Stimulated activated CD8-positive, alpha-beta memory T cell treated with anti-CD3 and anti-CD28 coated beads, Interleukin-12 subunit alpha, Interleukin-12 subunit beta, amount 100 ng/mL, for 24 hours (primary cell): ENCODE measurements at regions not wholly inside any gene's neighbourhood (a gene's known extent, or its start where the extent isn't known, plus 50 kb on each side); places are given as distances from the start of the nearest gene placed in this dataset.
"Not testable (repeated sequence)": the region's sequence is repeated elsewhere in the genome, so short reads cannot be mapped to it uniquely, and the experiment has no call there.

Experiments used
- DNase-seq: peaks from one replicate; pipeline ENCODE4 v3.0.0-alpha.2; 2020; ENCODE audit errors: extremely low read depth

DNA sequence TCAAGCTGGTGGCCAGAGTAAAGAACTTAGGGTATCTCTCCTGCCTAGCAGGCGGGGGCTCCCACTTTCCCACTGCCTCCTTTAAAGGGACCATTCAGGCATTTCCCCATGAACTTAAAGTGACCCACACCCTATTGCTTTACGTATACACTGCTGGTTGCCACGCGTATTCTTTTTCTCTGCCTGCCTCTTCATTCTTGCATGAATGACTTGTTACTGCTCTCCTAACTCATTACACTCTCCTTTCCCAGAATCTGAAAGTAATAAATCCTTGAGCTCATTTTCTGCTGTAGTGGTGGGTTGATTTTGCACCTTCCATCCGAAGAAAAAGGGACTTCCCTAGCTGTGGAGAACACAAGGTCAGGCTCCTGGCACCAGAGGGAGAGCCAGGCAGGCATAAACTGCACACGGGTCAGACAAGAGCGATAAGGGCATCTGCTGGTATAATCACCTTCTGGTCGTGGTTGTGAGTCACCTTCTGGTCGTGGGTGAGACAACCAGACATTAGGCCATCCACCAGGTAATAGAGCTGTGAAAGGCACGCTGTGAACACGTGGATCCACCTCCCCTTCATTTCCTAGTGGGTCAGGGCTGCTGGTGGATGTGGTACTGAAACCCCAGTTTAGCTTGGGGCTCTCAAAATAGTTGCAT is 950.3 kb downstream of the SOCS6 start:
- no peak for DNase-seq

DNA sequence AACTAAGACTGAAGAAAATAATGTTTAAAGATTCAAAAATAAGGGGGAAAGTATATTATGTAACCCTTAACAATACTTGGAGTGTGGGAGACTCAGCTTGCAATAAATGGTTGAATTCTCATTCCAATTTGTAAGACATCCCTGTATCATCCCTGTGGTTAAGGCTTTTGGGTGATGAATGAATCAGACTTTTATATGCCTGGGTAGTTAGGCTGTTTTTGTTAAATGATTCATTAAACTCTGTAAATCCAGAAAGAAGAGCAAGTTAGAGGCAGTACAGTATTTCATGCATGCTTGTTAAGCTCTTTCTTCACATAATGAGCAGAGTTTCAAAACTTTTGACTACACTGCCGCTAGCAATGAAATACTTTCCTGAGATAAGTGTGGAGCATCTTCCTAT is 948.8 kb downstream of the SOCS6 start:
- no peak for DNase-seq

DNA sequence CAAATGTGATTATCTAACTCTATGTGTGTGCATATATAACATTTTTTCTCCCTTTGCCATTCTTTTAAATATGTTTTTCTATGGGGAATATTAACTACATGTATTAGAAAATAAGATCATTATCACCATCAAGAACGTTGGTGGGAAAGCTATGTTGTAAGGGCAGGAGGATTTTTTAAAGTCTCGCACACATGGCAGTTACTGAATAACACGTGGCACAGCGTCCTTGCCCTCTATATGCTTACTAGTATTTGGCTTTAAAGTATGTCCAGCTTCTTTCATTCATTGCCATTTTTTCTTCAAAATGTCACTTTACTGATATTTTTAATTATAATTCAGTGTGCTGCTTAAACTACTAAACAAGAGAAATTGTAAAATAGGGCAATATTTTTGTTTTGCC is 944.3 kb downstream of the SOCS6 start:
- no peak for DNase-seq

DNA sequence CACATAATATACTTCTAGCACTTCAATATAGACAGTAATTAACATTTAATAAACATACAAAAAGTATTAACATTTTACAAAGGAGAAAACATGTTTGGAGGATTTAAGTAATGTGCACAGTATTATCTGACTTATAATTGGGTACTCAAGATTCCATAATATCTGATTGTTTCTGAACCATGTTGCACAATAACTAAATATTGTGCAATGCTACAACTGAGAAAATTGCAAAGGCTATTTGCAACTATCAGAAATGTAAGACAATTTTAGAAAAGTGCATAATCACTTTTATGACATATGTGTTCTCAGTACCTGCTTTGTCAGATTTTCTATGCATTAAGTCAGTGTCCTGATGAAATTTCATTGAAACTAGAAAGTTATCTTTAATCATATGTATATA is 934.6 kb downstream of the SOCS6 start:
- DNase-seq = no peak

DNA sequence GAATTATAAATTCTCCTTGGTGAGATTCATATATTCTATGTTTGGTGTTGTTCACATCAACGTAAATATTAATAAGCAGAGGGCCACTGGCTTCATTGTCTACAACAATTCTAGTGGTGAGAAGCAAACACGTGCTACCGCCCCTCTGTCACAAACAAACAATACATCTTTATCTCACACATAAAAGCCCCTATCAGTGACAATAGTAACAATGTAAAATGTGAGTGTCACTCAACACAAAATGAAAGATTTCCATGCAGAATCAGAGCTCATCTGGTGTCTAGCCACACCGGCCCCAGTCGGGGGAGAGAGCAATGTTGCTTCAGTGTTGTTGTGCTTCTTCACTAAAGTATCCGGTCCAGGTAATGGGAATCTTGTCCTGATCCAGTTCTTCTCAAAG is 932.6 kb downstream of the SOCS6 start:
- no peak for DNase-seq

DNA sequence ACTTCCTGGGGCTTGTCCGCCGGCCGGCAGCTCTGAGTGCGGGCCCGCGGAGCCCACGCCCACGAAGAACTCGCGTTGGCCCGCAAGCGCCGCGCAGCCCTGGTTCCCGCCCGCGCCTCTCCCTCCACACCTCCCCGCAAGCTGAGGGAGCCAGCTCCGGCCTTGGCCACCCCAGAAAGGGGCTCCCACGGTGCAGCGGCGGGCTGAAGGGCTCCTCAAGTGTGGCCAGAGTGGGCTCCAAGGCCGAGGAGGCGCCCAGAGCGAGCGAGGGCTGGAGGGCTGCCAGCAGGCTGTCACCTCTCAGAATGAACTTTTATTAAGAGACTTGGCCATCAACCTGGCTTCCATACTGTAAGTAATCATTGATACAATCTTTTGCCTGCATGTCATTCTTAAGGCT is 923.9 kb downstream of the SOCS6 start:
- DNase-seq = not testable (repeated sequence)

DNA sequence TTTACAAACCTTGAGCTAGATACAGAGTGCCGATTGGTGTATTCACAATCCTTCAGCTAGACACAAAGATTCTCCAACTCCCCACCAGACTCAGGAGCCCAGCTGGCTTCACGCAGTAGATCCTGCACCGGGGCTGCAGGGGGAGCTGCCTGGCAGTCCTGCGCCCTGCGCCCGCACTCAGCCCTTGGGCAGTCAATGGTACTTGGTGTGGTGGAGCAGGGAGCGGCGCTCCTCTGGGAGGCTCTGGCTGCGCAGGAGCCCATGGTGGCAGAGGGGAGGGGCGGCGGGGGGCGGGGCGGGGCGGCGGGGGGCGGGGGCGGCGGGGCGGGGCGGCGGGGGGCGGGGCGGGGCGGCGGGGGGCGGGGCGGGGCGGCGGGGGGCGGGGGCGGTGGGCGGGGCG is 923.4 kb downstream of the SOCS6 start:
- DNase-seq = no peak

DNA sequence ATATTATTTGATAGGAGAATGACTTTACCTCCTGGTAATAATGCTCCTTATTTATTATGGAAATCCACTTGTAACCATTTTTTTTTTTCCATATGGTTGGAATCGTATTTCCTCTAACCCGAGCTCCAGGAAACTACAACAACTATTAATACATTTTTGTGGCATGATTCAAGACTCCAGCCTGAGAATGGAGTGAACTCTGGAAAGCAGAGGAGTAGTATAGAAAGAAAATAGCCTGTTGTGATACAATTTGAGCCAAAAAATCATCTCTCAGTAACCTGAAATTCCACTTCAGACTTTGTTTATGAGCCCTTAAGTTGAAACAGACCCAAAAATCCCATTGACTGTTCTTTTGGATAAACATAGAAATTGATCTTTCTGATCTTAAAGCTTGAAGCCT is 921.1 kb downstream of the SOCS6 start:
- DNase-seq = no peak

DNA sequence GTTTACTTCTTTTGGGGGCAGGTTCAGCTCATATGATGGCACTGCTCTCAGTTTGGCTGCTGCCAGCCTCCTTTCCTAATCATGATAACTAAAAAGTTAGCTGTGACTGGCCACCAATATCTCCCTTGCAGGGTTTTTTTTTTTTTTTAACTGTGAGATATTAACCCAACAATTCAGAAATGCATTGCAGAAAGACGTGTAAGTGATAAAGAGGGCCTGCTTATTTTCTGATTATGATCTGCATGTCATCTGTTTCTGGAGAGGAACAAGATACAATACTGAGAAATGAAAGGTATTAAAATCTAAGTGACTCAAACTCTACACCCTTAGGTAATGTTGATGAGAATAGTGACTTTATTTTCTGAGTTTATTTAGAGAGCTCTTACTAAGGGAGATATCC is 905.6 kb downstream of the SOCS6 start:
- DNase-seq = no peak

DNA sequence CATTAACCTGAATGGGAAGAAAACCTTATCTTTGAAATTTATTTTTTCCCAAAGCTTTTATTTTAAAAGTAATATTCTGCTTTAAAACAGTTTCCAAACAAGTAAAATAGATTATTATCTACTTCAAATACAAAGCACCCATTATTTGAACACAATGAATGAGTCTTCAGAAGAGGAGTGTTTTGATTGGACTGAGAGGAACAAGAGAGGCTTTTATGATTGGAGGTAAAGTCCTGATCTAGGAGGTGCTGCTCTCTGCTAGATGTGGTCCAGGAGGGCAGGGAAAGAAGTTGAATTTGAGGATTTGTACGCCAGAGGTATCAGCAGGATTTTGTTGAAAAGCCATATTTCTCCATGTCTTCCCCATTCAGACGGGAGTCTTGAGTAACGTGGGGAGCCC is 900.7 kb downstream of the SOCS6 start:
- DNase-seq = no peak

DNA sequence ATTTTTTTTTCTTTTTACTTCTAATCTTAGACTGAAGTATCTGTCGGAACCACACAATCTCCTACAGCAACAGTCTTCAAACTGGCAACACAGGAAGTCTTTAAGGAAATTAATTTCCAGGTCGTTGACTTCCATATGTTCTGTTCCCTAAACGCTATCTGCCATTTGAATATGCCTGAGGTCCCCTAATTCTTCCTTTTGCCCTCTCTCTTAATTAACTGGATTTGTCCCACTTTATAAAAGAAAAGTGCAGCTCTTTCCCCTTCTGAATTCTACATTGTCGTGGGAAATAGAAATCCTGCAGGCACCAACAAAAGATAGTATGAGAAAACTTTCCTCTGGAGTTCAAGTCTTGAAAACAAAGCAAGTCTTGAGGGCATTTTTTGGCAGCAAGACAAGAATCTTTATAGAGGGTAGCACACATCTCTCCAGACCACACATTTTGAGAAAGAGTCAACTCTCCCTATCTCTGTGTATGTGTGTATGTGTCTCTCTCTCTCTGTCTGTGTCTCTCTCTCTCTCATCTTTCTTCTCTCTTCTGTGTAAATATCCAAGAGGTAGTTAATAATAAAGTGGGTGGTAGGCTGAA is 879.8 kb downstream of the SOCS6 start:
- no peak for DNase-seq

DNA sequence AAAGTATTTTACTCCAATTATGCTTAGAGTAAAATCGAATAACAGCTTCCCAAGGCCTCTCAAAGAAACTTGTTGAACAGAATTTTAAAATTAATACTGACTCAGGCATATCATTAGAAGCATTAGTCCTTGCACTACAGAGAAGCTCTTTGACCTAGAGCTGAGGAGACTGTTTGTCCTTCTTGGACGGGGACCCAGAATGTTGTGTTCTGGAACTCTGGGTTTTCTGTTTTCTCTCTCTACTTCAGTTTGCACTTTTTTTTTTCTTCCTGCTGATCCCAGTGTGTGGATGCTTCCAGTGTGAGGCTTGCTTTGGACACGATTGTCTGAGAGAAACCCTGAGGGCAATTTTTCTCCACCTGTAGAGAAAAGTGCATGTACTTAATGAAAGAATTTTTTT is 847.6 kb downstream of the SOCS6 start:
- DNase-seq = no peak

DNA sequence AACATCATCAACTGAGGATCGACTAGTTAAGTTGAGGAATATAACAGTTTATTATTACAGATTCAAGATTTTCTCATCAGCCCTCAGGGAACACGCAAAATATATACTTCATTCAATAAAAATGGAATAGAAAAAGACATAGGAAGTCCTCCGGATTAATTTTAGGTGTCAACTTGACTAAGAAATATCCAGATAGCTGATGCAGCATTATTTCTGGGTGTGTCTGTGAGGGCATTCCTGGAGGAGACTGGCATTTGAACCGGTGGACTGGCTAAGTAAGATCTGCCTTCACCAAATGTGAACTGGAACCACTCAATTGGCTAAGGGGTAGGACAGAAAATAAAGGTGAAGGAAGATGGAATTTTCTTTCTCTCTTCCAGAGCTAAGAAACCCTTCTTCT is 845.3 kb downstream of the SOCS6 start:
- no peak for DNase-seq

DNA sequence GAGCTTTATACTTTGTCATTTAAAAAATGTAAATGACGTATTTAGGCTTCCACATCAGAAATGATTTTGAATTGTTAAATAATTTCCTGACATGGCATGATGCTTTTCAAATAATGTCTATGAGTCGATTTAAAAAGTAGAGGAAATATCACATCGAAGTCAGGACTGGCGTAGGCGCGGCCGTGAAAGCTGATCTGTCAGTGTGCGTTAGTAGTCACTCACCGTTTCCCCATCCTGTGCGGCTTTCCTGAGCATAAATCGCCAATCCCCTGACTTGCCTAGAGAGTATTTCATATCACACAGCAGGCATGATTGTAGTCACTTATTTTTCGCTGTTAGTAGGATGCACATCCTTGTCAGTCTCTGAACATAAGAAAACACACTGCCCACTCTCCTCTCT is 843.1 kb downstream of the SOCS6 start:
- DNase-seq = no peak

DNA sequence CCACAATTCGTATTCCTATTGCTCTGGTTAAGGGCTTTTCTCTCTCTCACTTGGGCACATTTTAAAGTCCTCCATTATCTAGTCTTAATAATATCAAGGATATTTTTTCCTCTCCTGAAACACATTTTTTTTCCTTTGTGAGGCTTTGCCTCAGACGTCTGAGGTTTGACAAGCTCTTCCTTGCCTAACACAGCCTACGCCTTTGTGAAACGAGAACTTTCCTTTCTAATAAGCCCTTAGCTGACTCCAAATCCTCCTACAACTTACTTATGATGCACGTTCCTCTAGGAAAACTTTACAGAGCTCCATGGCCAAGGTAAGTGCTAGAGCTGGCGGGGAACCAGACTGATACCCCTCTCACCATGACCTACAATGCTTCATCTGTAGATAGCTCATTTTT is 841.5 kb downstream of the SOCS6 start:
- DNase-seq = no peak

DNA sequence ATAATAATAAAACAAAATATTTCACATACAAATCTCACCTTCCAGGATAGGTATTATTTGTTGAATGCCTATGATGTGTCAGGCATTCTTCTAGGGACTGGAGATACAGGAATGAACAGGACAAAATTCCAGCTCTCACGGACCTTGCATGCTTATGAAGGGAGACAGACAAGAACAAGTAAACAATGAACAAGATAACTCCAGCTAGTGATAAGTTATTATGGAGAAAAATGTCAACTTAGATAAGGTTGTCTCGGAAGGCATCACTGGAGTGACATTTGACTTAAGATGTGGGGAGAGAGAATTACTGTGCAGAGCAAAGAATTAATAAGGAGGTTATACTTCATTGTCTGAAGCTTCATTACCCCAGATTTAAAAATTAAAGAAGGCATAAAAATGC is 836.7 kb downstream of the SOCS6 start:
- no peak for DNase-seq

DNA sequence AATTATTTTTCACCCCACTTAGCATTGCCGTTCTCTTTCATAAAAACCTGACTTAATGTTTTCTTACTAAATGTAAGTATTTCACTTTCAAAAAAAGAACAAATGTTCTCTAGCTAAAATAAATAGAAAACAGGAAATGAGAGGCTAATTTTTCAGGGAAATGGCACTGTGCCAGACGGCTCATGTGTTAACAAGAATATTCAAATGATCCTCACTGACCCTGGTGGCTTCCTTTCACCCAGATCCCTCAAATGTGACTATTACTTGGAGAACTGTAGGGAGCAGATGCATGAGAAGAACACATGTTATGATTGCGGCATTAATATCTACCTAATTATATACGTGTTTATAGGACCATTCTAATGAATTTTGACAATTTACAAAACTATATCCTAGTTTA is 827.7 kb downstream of the SOCS6 start:
- no peak for DNase-seq

DNA sequence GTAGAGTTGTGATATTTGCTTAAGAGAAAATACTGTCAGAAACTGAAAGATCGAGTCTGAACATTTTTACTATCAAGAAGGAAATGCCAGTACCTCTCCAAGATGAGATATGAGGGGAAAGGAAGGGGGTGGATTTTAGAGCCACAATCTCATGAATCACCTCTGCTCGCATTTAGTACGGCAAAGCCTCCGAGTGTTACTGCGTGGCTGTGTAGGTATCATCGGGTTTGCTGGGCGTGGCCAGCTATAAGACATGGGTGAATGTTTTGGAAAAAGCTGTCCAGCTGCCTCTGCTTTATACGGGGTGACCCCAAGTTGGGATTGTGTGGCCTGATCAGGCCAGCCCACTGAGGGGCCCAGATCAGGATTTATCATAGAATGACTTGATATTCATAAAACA is 826.4 kb downstream of the SOCS6 start:
- DNase-seq = no peak

DNA sequence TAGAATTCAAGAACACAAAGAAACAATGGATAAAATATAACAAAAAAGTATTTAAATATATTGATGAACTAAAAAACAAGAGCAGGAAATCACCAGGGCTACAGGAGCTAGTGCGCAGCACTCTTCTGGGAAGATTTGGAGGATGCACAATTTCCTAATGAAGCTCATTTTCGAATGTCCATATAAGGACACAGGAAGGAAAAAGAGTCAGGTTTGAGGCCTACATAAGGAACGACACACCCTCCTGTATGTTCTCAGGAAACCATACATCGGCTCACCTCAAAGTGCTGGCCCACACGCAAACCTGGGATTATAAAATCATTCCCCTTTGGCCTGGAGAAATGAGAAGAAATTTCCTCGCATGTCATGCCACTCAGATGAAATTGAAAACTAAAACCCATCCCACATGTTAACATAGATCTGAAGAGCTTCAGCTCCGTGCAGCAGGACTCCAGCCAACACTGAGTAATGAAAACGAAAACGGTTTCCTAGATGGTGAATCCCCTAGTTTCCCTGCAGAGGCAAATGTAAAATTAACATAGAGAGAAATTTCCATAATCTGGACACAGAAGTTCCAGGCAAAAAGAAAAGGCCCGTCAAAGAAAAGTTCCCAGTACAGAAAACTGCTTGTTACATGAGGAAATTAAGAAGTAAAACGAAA is 825.8 kb downstream of the SOCS6 start:
- DNase-seq = no peak

DNA sequence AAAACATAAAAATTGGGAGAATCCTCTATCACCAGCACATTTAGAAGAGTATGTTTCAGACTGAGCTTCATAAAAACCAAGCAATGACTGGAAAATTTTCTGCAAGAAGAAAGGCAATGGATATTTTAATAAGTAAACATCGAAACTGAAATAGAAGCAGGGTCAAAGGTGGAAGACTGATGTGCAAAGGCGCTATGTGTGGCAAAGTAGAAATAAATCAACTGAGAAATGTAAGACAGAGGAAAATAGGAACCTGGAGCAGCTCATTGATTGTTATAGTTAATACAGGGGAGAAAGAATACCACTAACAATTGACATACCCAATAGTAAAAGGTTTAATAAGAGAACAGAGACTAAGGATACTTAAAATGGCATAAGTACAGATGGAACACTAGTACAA is 818.4 kb downstream of the SOCS6 start:
- DNase-seq = no peak

DNA sequence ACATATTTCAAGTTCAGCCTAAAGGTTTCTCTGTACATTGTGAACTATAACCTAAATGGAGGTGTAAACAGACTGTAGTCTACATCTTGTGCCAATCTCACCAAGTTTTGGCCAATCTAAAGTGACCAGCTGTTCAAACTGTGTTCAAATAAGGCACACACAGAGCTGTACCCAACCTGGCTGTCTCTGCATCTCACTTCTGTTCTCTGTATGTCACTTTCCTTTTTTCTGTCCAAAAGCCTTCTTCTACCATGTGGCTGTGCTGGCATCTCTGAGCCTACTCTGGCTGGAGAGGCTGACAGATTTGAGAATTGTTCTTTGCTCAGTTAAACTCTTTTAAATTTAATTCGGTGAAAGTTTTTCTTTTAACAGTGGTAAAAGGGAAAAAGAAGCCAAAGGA is 817.9 kb downstream of the SOCS6 start:
- no peak for DNase-seq

DNA sequence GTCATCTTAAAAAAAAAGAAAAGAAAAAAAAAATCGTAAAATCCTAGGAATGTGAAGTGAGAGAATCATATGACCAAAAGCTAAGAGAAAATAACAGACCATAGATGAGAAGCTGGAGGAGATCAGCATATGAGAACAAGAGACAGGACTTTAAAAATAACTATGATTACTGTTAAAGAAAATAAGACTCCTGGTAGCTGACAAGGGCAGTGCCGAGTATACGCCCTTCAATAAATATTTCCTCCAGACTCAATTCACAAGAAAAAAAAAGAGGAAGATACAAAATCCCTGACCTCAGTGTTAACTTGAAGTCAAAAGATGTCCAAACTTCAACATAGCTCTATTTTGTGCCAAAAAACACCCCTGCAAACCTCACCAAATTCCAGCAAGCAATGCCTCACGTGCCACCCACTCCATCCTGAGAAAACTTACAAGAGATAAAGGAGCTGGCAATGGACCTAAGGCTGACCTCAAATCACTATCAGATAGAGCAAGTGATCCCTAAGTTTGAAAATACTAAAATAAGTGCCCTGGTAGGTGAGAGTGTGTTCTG is 817.2 kb downstream of the SOCS6 start:
- no peak for DNase-seq

DNA sequence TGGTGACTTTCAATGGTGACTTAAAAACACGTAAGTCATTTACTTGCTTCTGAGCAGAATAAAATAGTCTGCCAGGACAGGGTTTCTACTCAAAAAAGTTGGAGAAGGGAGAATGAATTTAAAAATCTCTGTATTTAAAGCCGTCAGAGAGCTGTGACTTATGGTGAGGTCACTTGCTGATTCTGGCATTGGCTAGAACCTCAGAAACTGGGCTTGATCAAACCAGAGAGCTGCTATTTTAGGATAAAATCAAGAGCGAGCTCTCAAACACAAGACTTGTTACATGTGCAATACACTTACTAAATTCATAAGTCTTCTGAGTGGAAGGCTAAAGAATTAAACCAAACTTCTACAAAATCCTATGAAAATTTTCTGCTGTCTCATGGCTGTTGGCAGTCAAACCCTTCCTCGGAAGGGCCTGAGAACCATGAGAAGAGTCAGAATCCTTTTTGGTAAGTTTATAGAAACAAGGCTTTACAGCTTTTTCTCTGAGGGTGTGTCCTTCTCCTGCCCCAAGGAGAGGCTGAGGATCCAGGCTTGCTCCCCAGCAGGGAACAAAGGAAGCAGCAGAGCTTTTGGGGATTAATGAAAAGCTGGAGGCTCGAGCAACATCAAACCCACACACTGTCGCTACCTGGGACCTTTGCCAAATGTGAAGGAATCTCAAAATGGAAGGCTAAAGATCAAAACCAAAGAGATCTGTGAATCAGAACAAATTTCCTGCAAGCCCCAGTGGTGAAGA is 816.4 kb downstream of the SOCS6 start:
- DNase-seq = no peak
